ENCODE measurements at regions not wholly inside any gene's neighbourhood (a gene's known extent, or its start where the extent isn't known, plus 50 kb on each side); places are given as distances from the start of the nearest gene placed in this dataset.

GRCh38 chr21:35366394-35367080, 317.4 kb upstream of the RUNX1 start:
- no peak overlapping the region for H3K4me3 ChIP-seq (ENCODE audit: low read depth, low read length, poor library complexity, severe bottlenecking)
- H3K79me2 ChIP-seq (ENCODE audit: insufficient read depth, low read depth, low read length): no peaks in the 10 kb centered on the region
- POLR2A ChIA-PET: no interaction called here
- no peaks in the 10 kb centered on the region for H3K9me2 ChIP-seq (ENCODE audit: insufficient read depth, low read length)
- no peak for TF ChIP-seq CTCF (conservative IDR thresholded peaks at IDR 0.05; ENCODE audit: low read length)
- TF ChIP-seq EZH2phosphoT487 (IDR thresholded peaks at IDR 0.05; ENCODE audit: borderline replicate concordance, low read depth, low read length): no peak
- H3K4me1 ChIP-seq (ENCODE audit: insufficient read depth, low read length, poor library complexity, severe bottlenecking): no peaks in the 10 kb centered on the region
- no TSS peak for BruUV-seq (replicated peaks)
- H2AFZ ChIP-seq (ENCODE audit: low read length): no peak overlapping the region
- H4K20me1 ChIP-seq (ENCODE audit: insufficient read depth, low read length): no peaks in the 10 kb centered on the region
- H3K27ac ChIP-seq (ENCODE audit: low read depth, low read length, poor library complexity, severe bottlenecking): no peak overlapping the region
- H3K36me3 ChIP-seq (ENCODE audit: insufficient read depth, low read length): no peaks in the 10 kb centered on the region
- CTCF ChIA-PET (ENCODE audit: unreplicated experiment): no interaction called here
- intact Hi-C loops (cut with micrococcal nuclease; ENCODE audit: unreplicated experiment): no loop called here
- no peaks in the 10 kb centered on the region for H3K9me3 ChIP-seq (ENCODE audit: low read length)
- no peak for DNase-seq (ENCODE audit: low spot score)
- no peak overlapping the region for H3K4me2 ChIP-seq (ENCODE audit: low read length)

DNA sequence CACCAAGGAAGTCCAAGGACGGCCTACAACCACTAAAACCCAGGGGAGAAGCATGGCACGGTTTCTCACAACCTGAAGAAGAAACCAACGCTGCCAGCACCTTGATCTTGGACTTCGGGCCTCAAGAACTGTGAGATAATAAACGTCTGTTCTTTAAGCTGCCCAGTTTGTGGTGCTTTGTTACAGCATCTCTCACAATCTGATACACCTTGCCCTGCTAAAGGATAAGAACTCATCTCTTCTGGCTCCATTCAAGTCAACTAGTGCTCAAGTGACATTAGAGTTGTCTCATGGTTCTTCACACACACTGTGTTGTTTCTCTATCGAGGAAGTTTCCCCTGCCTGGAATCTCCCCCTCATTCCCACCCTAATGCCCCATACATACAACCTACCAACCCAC, 314.4 kb upstream of the RUNX1 start:
- POLR2A ChIA-PET: interaction anchor here (1.0 kb wide), 1 partner anchor 704 kb away, joined by 4 read pairs; no protein-coding TSS in a partner anchor
- Histone ChIP-seq H3K9me2 (ENCODE audit: insufficient read depth, low read length) (no peaks in the 10 kb centered on the region), H3K9me3 (ENCODE audit: low read length) (no peaks in the 10 kb centered on the region), H3K79me2 (ENCODE audit: insufficient read depth, low read depth, low read length) (no peaks in the 10 kb centered on the region), H3K4me3 (ENCODE audit: low read depth, low read length, poor library complexity, severe bottlenecking) (no peak overlapping the region), H4K20me1 (ENCODE audit: insufficient read depth, low read length) (no peaks in the 10 kb centered on the region), H3K36me3 (ENCODE audit: insufficient read depth, low read length) (no peaks in the 10 kb centered on the region), H2AFZ (ENCODE audit: low read length) (no peak overlapping the region), H3K4me1 (ENCODE audit: insufficient read depth, low read length, poor library complexity, severe bottlenecking) (no peaks in the 10 kb centered on the region), H3K4me2 (ENCODE audit: low read length) (no peak overlapping the region), H3K27ac (ENCODE audit: low read depth, low read length, poor library complexity, severe bottlenecking) (no peak overlapping the region)
- CTCF ChIA-PET (ENCODE audit: unreplicated experiment): no interaction called here
- DNase-seq (ENCODE audit: low spot score): no peak
- TF ChIP-seq CTCF (conservative IDR thresholded peaks at IDR 0.05; ENCODE audit: low read length) (no peak), EZH2phosphoT487 (IDR thresholded peaks at IDR 0.05; ENCODE audit: borderline replicate concordance, low read depth, low read length) (no peak)
- intact Hi-C loops (cut with micrococcal nuclease; ENCODE audit: unreplicated experiment): no loop called here
- BruUV-seq (replicated peaks): no TSS peak

GRCh38 chr21:35361988-35362387, 312.9 kb upstream of the RUNX1 start:
- Histone ChIP-seq H3K9me2 (ENCODE audit: insufficient read depth, low read length) (no peaks in the 10 kb centered on the region), H3K27ac (ENCODE audit: low read depth, low read length, poor library complexity, severe bottlenecking) (no peak overlapping the region), H2AFZ (ENCODE audit: low read length) (no peak overlapping the region), H3K4me1 (ENCODE audit: insufficient read depth, low read length, poor library complexity, severe bottlenecking) (no peaks in the 10 kb centered on the region), H3K4me3 (ENCODE audit: low read depth, low read length, poor library complexity, severe bottlenecking) (no peak overlapping the region), H3K9me3 (ENCODE audit: low read length) (no peaks in the 10 kb centered on the region), H4K20me1 (ENCODE audit: insufficient read depth, low read length) (no peaks in the 10 kb centered on the region), H3K4me2 (ENCODE audit: low read length) (no peak overlapping the region), H3K36me3 (ENCODE audit: insufficient read depth, low read length) (no peaks in the 10 kb centered on the region), H3K79me2 (ENCODE audit: insufficient read depth, low read depth, low read length) (no peaks in the 10 kb centered on the region)
- BruUV-seq (replicated peaks): no TSS peak
- intact Hi-C loops (cut with micrococcal nuclease; ENCODE audit: unreplicated experiment): no loop called here
- no peak for DNase-seq (ENCODE audit: low spot score)
- CTCF ChIA-PET (ENCODE audit: unreplicated experiment): no interaction called here
- no peak for TF ChIP-seq EZH2phosphoT487 (IDR thresholded peaks at IDR 0.05; ENCODE audit: borderline replicate concordance, low read depth, low read length)
- TF ChIP-seq CTCF (conservative IDR thresholded peaks at IDR 0.05; ENCODE audit: low read length): no peak
- POLR2A ChIA-PET: no interaction called here

All from OCI-LY7 (cell line).